ENCODE measurements at regions not wholly inside any gene's neighbourhood (a gene's known extent, or its start where the extent isn't known, plus 50 kb on each side); places are given as distances from the start of the nearest gene placed in this dataset.

DNA sequence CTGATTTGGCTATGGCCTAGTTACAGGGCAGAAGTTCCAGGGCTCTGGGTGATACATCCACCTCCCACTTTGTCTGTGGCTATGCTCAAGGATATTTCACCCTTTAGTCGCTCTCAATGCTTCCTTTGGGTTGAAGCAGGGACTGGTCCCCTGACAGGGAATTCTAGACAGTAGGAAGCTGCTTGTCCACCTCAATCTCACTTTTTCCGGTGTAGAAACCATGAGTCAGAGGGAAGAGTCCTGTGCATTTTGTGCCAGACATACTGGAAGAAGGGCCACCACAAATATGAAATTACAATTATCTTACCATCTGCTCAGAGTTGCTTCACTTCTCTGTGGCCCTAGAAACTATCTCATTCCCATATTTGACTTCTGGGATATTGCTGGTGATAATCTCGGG lies 413.7 kb upstream of the FAT3 start:
- ATAC-seq (ENCODE audit: low read depth), result no peak
- Histone ChIP-seq H3K4me3 (ENCODE audit: insufficient read depth, low read depth, low read length) (no peak overlapping the region), H2AFZ (replicated peaks; ENCODE audit: low read length, poor library complexity) (no peak overlapping the region), H2BK15ac (ENCODE audit: low read depth, low read length) (no peak overlapping the region), H3K14ac (replicated peaks; ENCODE audit: low read depth, low read length) (no peak overlapping the region), H2BK20ac (ENCODE audit: low read depth, low read length) (no peak overlapping the region), H3K27ac (ENCODE audit: insufficient read depth, low read length) (no peak overlapping the region), H2BK120ac (ENCODE audit: low read depth, low read length) (no peak overlapping the region), H3K36me3 (ENCODE audit: control insufficient read depth, insufficient read depth, low read length) (no peaks in the 10 kb centered on the region), H3K4ac (ENCODE audit: low read depth, low read length) (no peak overlapping the region), H4K20me1 (ENCODE audit: insufficient read depth, low read length) (no peaks in the 10 kb centered on the region), H3K9me3 (ENCODE audit: control insufficient read depth, insufficient read depth, low read length) (peaks cover 2% of the 10 kb centered on the region; the same call in 1 of the 2 replicates), H3K56ac (ENCODE audit: extremely low read depth, insufficient read depth, low read length) (no peak overlapping the region), H2AK9ac (replicated peaks; ENCODE audit: low read depth, low read length, poor library complexity) (no peak overlapping the region), H3K79me1 (ENCODE audit: low read depth in 1 of 2, low read length in 2 of 2) (no peaks in the 10 kb centered on the region), H3K4me1 (ENCODE audit: control insufficient read depth, insufficient read depth, low read length) (no peaks in the 10 kb centered on the region), H2AK5ac (ENCODE audit: low read depth, low read length) (no peak overlapping the region), H3K23ac (ENCODE audit: low read depth, low read length) (no peak overlapping the region), H3K27me3 (ENCODE audit: control insufficient read depth, insufficient read depth, low read length) (no peaks in the 10 kb centered on the region), H2BK5ac (ENCODE audit: low read depth, low read length, poor library complexity, severe bottlenecking) (no peak overlapping the region), H3K9me1 (ENCODE audit: insufficient read depth, low read length) (no peaks in the 10 kb centered on the region), H3K18ac (ENCODE audit: low read depth, low read length) (no peak overlapping the region), H3K9ac (ENCODE audit: low read depth, low read length) (no peak overlapping the region), H4K91ac (ENCODE audit: insufficient read depth, low read depth, low read length) (no peak overlapping the region), H4K5ac (ENCODE audit: low read depth, low read length) (no peak overlapping the region), H3K4me2 (ENCODE audit: low read depth, low read length) (no peak overlapping the region), H4K8ac (ENCODE audit: low read depth in 2 of 2, low read length in 2 of 2) (no peak overlapping the region)
- ChIA-PET POLR2A (ENCODE audit: unreplicated experiment) (no interaction called here), CTCF (no interaction called here)
- no TSS peak for BruUV-seq (replicated peaks)
- no CpG with 5 or more reads among the region's 3 CpGs for WGBS, 2 experiments (ENCODE audit: extremely low coverage in 2 of 2, insufficient read length in 1 of 2)
- intact Hi-C loops (cut with micrococcal nuclease), result no loop called here
- DNase-seq, result no peak
- dilution Hi-C loops (cut with HindIII; ENCODE audit: low sequenced_read_pairs, unreplicated experiment), result no loop called here
- in situ Hi-C loops (cut with MboI; ENCODE audit: low sequenced_read_pairs), result no loop called here
- no peak for TF ChIP-seq CHD1 (IDR thresholded peaks at IDR 0.05; ENCODE audit: low read depth, low read length)
- TF ChIP-seq, protein P1, sequence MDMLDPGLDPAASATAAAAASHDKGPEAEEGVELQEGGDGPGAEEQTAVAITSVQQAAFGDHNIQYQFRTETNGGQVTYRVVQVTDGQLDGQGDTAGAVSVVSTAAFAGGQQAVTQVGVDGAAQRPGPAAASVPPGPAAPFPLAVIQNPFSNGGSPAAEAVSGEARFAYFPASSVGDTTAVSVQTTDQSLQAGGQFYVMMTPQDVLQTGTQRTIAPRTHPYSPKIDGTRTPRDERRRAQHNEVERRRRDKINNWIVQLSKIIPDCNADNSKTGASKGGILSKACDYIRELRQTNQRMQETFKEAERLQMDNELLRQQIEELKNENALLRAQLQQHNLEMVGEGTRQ (IDR thresholded peaks at IDR 0.05; ENCODE audit: low read depth, low read length), result no peak
- no peak for TF ChIP-seq MAFK (IDR thresholded peaks at IDR 0.05; ENCODE audit: low read depth, low read length)
- TF ChIP-seq MAZ (IDR thresholded peaks at IDR 0.05; ENCODE audit: borderline replicate concordance, low read depth, low read length), result no peak
- TF ChIP-seq CEBPB (IDR thresholded peaks at IDR 0.05; ENCODE audit: low read depth, low read length), result no peak
- no peak for TF ChIP-seq RAD21 (IDR thresholded peaks at IDR 0.05; ENCODE audit: low read length)
- no peak for TF ChIP-seq CTCF (conservative IDR thresholded peaks at IDR 0.05; ENCODE audit: low read depth, low read length)
- TF ChIP-seq BHLHE40 (IDR thresholded peaks at IDR 0.05; ENCODE audit: low read depth, low read length), result no peak
- TF ChIP-seq RCOR1 (IDR thresholded peaks at IDR 0.05; ENCODE audit: insufficient replicate concordance, low read length), result no peak
- TF ChIP-seq RFX5 (IDR thresholded peaks at IDR 0.05; ENCODE audit: low read depth, low read length), result no peak
- no peak for TF ChIP-seq SMC3 (IDR thresholded peaks at IDR 0.05; ENCODE audit: low read depth, low read length)
- TF ChIP-seq NFE2L2 (IDR thresholded peaks at IDR 0.05; ENCODE audit: low read depth, low read length), result no peak
- no peak for TF ChIP-seq MXI1 (IDR thresholded peaks at IDR 0.05; ENCODE audit: borderline replicate concordance, low read depth, low read length)
- TF ChIP-seq POLR2A (IDR thresholded peaks at IDR 0.05; ENCODE audit: low read depth, low read length), result no peak
- TF ChIP-seq FOS (IDR thresholded peaks at IDR 0.05; ENCODE audit: low read depth, low read length), result no peak
- no peak for TF ChIP-seq ELK1 (IDR thresholded peaks at IDR 0.05; ENCODE audit: borderline replicate concordance, low read depth, low read length)

All from IMR-90 (cell line).